HFF-Myc (cell line): ENCODE measurements at regions not wholly inside any gene's neighbourhood (a gene's known extent, or its start where the extent isn't known, plus 50 kb on each side); places are given as distances from the start of the nearest gene placed in this dataset.
"Not testable (repeated sequence)": the region's sequence is repeated elsewhere in the genome, so short reads cannot be mapped to it uniquely, and the experiment has no call there.

Source experiments
- DNase-seq: peaks from one replicate; pipeline ENCODE4 v3.0.0-alpha.2; 2011; ENCODE audit warnings: low read depth; ENCODE audit errors: extremely low read depth
- H3K4me3 ChIP-seq: replicated peaks from 2 replicates; pipeline ENCODE4 v1.5.1; 2011; ENCODE audit warnings: low read depth, mild to moderate bottlenecking, control low read depth, low read length

DNA sequence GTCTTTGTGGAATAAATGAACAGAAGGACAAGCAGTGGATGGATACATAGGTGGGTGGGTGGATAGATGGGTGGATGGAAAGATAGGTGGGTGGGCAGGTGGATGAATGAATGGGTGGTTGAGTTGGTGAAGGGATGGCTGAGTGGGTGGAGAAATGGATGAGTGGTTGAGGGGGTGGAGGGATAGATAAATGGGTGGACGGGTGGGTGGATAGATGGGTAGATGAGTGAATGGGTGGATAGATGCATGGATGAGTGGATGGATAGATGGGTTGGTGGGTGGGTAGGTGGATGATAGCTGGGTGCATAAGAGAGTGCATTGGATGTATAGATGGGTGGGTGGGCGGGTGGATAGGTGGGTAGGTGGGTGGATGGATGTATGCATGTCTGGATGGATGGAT is 63.5 kb downstream of the UNC93B1 start:
- not testable (repeated sequence) for H3K4me3 ChIP-seq, DNase-seq

DNA sequence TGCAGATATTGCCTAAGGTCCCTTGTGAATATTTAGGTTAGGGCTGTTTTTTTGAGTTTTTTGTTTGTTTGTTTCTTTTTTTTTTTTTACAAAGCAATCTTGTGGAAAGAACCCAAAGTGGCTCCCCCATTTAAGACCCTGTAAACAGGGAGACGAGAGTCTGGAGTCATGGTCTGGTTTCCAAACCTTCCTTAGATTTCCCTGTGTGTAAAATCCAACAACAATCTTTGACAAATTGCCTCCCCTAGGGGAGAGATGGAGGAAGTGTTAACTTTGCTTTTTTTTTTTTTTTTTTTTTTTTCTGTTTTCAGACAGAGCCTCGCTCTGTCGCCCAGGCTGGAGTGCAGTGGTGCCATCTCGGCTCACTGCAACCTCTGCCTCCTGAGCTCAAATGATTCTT is 64.9 kb downstream of the UNC93B1 start:
- H3K4me3 ChIP-seq, DNase-seq: not testable (repeated sequence)

- not testable (repeated sequence) for H3K4me3 ChIP-seq, DNase-seq
Measured at GRCh38 chr11:67938371-67938770, 65.5 kb downstream of the UNC93B1 start.

- H3K4me3 ChIP-seq, DNase-seq: not testable (repeated sequence)
Measured at GRCh38 chr11:67923565-67923964, 80.3 kb downstream of the UNC93B1 start.

DNA sequence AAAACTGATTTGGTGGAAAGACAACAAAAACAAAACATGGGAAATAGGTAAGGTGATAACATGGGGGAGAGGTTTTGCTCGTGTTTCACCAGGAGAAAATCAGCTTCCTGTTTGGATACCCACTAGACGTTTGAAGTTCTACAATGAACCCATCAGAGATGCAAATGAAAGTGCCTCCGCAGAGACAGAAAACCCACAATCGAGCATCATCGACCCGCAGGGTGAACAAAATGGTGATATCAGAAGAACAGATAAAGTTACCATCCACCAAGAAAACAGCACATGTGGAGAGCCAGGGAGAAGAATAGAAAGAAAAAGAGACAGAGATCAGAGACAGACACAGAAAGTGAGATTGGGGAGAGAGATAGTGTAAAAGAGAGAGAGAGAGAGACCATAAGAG is 83.4 kb downstream of the UNC93B1 start:
- DNase-seq, H3K4me3 ChIP-seq: not testable (repeated sequence)

- not testable (repeated sequence) for DNase-seq, H3K4me3 ChIP-seq
Measured at GRCh38 chr11:67912184-67912583, 91.7 kb downstream of the UNC93B1 start.

DNA sequence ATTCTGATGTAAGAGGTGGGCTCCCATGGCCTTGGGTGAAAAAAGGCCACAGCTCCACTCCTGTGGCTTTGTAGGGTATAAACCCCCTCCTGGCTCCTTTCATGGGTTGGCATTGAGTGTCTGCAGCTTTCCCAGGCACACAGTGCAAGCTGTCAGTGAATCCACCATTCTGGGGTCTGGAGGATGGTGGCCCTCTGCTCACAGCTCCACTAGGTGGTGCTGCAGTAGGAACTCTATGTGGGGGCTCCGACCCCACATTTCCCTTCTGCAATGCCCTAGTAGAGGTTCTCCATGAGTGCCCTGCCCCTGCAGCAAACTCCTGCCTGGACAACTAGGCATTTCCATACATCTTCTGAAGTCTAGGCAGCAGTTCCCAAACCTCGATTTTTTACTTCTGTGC is 92.7 kb downstream of the UNC93B1 start:
- not testable (repeated sequence) for DNase-seq, H3K4me3 ChIP-seq

- H3K4me3 ChIP-seq = not testable (repeated sequence)
Measured at GRCh38 chr11:67910803-67911202, 93.1 kb downstream of the UNC93B1 start.

DNA sequence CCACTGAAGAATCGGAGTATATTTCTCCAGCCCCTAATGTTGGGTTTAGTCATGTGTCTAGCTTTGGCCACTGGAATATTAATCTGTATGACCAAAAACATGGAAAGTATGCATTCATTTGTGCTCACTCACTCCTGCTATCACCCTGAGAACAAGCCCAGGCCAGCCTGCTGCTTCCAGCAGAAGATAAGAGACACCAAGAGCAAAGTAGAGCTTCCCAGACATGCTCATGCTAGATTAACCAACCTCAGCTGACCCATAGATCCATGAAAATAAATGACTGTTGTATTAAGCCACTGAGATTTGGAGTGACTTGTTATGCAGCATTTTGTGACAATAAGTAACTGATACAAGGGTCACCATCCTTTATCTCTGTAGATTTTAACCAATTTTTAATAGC is 96.9 kb downstream of the UNC93B1 start:
- not testable (repeated sequence) for H3K4me3 ChIP-seq, DNase-seq

More at GRCh38 chr11:67910803-67911202, 93.1 kb downstream of the UNC93B1 start:
- DNase-seq = not testable (repeated sequence)

GRCh38 chr11:67899462-67899861 is 104.4 kb downstream of the UNC93B1 start:
- DNase-seq = peak; percentile 19
- H3K4me3 ChIP-seq = not testable (repeated sequence)

DNA sequence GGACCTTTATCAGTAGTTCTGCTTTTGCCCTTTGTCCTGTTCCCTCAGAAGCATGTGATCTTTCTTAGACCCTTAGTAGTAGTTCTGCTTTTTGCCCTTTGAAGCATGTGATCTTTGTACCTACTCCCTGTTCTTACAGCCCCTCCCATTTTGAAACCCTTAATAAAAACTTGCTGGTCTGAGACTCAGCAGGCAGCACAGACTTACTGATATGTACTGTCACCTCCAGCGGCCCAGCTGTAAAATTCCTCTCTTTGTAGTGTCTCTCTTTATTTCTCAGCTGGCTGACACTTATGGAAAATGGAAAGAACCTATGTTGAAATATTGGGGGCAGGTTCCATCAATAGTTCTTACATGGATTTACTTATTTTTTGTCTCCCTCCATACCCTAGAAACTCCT is 110.4 kb downstream of the UNC93B1 start:
- H3K4me3 ChIP-seq, DNase-seq: not testable (repeated sequence)

GRCh38 chr11:67889646-67890045 is 114.3 kb downstream of the UNC93B1 start:
- DNase-seq, H3K4me3 ChIP-seq: not testable (repeated sequence)

DNA sequence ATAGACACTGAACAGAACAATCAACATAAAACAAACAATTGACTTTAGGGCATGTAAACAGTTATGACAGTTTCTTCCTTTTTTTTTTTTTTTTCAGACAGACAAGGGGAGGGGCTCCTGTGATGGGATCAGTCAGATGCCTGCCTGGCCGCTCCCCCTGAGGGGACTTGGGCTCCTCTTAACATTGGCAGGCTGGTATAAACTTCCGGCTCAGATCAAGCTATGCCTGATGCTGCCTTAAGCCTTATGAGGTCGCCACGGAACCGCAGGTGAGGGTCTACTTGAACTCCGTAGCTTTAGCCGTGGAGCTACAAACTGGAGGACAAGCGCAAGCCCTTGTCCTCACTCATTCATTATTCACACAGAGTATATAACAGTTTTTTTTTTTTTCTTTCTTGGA is 115.8 kb downstream of the UNC93B1 start:
- H3K4me3 ChIP-seq, DNase-seq: not testable (repeated sequence)

DNA sequence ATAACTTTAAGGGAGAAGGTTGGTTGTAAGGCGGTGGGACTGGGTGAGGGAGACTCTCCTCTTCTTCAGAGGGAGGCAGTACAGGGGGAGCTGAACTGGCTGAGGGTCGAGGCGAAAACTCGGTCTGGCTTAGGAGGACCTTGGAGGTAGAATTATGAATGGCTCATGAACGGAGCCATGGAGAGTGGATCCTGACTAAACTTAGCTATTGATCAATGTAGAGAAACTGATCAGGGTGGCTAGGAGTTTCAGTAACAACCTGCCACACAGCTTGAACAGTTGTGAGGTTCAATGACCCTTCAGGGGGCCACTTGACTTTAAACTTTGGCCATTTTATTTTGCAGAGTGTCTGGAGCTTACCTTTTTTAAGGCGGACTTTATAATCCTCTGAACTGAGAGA is 117.2 kb downstream of the UNC93B1 start:
- not testable (repeated sequence) for H3K4me3 ChIP-seq

DNA sequence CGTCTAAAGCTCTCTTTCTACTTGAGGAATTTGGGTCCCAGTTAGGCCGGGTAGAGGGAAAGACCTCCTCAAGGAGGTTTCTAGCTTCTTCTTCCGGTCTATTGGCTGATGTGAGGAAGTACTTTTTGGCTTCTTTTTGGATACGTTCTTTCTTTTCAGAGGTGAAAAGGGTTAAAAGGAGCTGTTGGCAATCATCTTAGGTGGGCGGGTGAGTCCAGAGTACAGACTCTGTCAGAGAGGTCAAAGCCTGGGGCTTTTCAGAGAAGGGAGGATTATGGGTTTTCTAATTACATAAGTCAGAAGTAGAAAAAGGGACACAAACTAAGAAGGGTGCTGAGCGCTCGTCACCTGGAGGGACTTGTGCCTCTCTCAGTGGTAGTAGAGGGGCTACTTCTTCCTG is 117.7 kb downstream of the UNC93B1 start:
- DNase-seq, H3K4me3 ChIP-seq: not testable (repeated sequence)

More for the DNA sequence above, 117.2 kb downstream of the UNC93B1 start:
- DNase-seq = not testable (repeated sequence)

DNA sequence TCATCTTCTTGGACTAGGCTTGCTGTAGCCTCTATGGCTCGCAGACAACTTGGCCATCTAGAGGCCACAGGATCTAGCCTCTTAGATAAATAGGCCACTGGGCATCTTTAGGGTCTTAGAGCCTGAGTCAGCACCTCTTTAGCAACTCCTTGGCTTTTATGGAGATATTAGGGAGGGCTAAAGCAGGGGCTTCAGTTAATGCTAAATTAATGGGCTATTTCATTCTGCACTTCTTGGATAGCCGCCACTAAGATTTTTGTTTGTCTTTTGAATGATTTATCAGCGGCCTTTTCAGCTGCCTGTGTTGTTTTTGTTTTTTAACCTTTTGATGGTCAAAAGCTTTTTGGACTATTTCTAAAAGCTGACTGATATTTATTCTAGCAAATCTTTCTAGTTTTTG is 118.3 kb downstream of the UNC93B1 start:
- H3K4me3 ChIP-seq, DNase-seq: not testable (repeated sequence)

DNA sequence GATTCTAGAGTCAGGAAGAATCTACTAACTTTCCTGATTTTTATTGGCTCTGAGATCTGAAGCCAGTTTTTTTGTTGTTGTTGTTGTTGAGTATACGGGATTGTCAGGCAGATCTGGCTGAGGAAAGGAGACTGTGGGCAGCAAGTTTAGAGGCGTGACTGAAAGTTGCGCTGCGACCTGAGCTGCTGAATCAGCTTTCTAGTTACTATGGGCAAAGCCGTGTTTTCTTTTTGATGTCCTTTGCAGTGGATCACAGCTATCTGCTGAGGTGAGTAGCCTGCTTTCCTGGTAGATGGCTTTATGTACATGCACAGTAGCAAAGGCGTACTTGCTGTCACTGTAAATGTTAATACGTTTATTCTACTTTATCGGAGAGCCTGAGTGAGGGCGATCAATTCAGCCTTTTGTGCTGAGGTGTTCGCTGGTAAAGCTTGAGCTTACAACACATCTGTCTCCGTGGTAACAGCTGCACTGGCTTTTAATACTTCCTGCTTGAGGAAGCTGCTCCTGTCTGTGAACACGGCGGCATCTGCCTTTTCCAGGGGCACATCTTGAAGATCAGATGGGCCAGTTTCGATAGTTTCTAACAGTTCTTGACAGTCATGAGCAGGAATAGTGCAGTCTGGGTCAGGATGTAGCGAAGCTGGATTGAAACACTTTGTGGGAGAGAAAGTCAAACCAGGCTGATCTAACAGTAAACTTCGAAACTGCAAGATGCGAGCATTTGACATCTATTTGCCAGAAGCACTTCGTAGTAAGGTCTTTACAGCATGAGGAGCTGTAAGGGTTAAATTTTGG is 118.9 kb downstream of the UNC93B1 start:
- H3K4me3 ChIP-seq, DNase-seq: not testable (repeated sequence)

- DNase-seq, H3K4me3 ChIP-seq: not testable (repeated sequence)
Measured at GRCh38 chr11:67884073-67884757, 119.7 kb downstream of the UNC93B1 start.

DNA sequence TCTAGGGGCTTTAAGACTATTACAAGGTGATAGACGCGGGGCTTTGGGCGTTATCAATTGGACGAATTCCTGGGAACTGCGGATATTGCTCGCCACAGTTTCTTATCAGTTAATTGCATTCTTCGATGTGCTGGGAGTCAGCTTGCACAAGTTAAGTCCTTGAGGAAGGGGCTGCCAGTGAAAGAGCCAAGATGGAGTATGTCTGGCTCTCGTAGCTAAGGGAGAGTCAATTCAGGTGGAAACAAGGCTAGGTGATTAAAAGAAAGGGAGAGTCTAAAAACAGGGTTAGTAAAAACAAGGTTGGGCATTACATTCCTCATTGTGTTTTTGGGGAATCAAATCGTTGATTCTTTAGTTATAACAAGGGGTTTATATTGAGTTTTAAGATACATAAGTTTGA is 121.6 kb downstream of the UNC93B1 start:
- not testable (repeated sequence) for DNase-seq, H3K4me3 ChIP-seq
